ENCODE measurements at regions not wholly inside any gene's neighbourhood (a gene's known extent, or its start where the extent isn't known, plus 50 kb on each side); places are given as distances from the start of the nearest gene placed in this dataset.
"Not testable (repeated sequence)": the region's sequence is repeated elsewhere in the genome, so short reads cannot be mapped to it uniquely, and the experiment has no call there.

DNA sequence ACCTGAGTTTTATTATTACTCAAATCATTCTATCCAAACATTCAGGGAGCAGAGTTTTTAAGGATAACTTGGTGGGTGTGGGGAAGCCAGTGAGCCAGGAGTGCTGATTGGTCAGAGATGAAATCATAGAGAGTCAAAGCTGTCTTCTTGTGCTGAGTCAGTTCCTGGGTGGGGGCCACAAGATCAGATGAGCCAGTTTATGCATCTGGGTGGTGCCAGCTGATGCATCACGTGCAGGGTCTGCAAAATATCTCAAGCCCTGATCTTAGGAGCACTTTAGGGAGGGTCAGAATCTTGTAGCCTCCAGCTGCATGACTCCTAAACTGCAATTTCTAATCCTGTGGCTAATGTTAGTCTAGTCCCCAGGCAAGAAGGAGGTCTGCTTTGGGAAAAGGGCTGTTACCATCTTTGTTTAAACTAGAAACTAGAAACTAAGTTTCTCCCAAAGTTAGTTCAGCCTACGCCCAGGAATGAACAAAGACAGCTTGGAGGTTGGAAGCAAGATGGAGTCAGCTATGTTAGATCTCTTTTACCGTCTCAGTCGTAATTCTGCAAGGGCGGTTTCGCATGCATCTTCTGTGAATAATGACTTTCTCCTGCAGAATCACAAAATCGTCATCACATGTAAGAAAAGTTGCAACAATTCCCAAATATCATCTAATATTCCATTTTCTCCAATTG is 97.5 kb downstream of the ZNF664 start:
- in situ Hi-C loops (cut with MboI; ENCODE audit: low pct_unique_long_range_greater_than_20kb, low sequenced_read_pairs), result not testable (repeated sequence)

DNA sequence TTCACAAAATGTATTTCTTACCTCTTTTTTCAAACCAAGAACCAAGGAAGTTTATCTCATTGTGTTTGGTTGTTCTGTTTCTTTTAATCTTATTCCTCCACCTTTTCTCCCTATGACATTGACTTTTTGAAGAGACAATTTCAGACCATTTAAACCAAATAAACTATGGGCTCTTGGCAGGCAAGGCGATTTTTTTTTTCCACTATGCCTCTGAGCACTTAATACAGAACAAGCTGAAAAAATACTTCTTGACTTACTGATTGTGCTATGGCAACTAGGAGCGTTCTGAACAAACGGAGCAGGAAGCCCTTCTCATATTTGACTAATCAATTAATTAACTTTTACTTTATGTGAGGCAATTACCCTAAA is 98.0 kb downstream of the ZNF664 start:
- DNase-seq, result no peak
- in situ Hi-C loops (cut with MboI; ENCODE audit: low pct_unique_long_range_greater_than_20kb, low sequenced_read_pairs), result no loop called here

More for the DNA sequence above, 97.5 kb downstream of the ZNF664 start:
- not testable (repeated sequence) for DNase-seq

DNA sequence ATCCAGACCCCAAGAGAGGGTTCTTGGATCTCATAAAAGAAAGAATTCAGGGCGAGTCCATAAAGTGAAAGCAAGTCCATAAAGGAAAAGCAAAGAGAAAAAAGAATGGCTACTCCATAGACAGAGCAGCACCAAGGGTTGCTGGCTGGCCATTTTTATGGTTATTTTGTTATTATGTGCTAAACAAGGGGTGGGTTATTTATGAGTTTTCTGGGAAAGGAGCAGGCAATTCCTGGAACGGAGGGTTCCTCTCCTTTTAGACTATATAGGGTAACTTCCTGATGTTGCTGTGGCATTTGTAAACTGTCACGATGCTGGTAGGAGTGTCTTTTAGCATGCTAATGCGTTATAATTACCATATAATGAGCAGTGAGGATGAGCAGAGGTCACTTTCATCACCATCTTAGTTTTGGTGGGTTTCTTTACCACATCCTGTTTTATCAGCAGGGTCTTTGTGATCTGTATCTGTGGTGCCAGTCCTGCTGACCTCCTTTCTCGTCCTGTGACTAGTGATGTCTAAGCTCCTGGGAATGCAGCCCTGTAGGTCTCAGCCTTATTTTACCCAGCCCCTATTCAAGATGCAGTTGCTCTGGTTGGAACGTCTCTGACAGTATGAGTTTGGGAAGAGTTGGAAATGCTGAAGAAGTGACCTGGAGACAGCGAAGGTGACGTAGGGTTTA is 100.5 kb downstream of the ZNF664 start:
- DNase-seq, result peak; percentile 15
- in situ Hi-C loops (cut with MboI; ENCODE audit: low pct_unique_long_range_greater_than_20kb, low sequenced_read_pairs), result no loop called here

DNA sequence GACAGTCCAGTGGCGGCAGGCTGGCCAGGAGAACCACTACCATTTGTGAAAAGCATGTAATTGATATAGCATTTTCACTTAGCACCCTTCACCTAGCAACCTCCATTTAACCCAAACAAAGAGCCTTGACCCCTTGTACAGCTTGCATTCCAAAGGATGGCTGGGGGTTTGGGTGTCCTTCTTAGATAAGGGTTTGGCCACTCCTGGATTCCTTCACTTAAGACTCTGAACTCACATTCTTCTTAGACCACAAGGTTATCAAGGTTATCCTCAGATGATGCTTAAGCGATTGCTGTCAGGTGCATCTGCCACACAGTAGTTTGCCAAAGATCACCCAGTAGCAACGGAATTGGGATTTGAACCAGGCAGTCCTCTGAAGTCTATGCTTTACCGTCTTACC is 102.8 kb downstream of the ZNF664 start:
- no peak for DNase-seq
- in situ Hi-C loops (cut with MboI; ENCODE audit: low pct_unique_long_range_greater_than_20kb, low sequenced_read_pairs), result no loop called here

DNA sequence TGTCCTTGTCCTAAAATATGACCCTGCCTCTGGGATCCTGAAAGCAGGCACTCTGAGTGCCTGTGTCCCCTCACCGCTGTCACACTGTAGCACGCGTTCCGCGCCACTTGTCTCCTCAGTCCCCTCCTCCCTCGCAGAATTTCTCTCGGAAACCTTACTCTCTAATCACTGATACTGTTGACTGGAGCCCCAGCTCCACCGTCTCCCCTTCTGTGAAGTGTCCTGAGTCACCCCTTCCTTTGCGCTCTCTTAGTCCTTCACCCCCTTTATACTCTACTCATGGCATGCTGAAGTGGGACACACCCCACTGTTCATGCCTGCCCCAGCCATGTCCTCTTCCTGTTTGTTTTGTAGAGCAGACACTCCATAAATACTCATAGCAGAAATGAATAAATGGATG is 104.7 kb downstream of the ZNF664 start:
- DNase-seq, result no peak
- in situ Hi-C loops (cut with MboI; ENCODE audit: low pct_unique_long_range_greater_than_20kb, low sequenced_read_pairs), result no loop called here

DNA sequence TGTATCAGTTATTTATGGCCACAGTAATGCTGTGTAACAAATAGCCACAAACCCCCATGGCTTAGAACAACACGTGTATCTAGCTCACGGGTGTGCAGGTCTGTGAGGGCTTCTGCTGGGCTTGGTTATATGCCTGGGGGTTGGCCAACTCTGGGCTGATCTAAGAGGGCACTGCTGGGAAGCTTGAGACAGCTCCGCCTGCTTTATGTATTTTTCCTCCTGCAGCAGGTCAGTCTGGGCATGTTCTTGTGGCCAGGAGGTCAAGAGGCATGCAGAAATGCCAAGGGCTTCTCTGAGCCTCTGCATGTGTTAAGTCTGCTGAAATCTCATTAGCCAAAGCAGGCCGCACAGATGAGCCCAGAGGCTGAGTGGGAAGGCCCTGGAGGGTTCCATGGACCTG is 105.8 kb downstream of the ZNF664 start:
- in situ Hi-C loops (cut with MboI; ENCODE audit: low pct_unique_long_range_greater_than_20kb, low sequenced_read_pairs), result no loop called here
- DNase-seq, result no peak

DNA sequence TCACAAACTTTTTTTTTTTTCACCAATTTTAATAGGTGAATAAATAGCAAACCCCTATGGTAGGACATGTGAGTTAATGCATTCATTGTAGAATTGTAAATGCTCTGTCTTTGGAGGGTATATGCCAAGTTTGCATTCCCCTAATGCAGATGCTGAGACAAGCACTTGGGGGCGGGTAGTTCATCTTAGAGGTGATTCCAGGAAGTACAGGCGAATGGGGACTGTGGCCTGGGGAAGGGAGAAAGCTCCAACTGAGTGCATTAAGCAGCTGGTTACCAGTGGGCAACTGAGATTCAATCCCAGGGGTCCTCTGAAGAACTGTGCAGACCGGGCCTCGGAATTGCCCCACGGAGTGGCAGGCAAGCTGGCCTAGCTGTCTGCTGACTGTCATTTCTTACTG is 107.6 kb downstream of the ZNF664 start:
- DNase-seq, result no peak

DNA sequence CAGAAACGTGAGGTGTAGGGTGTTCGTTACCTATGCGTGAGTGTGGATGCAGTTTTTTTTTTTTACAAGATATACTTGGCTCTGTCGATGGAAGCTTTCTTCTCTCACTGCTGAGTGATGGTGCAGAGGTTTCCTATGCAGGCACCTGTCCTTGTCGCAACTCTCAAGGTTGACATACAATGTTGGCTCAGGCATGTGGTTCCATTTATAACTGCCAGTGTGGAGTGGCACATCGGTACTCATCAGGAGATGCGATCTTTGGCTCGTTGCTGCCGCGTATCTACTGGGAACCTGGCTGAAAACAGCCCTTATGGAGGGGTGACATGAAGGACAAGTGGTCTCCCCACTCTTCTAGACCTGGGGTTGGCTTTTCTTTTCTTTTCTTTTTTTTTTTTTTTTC is 109.0 kb downstream of the ZNF664 start:
- DNase-seq, result no peak
- in situ Hi-C loops (cut with MboI; ENCODE audit: low pct_unique_long_range_greater_than_20kb, low sequenced_read_pairs), result no loop called here

More for the DNA sequence above, 107.6 kb downstream of the ZNF664 start:
- in situ Hi-C loops (cut with MboI; ENCODE audit: low pct_unique_long_range_greater_than_20kb, low sequenced_read_pairs), result no loop called here

DNA sequence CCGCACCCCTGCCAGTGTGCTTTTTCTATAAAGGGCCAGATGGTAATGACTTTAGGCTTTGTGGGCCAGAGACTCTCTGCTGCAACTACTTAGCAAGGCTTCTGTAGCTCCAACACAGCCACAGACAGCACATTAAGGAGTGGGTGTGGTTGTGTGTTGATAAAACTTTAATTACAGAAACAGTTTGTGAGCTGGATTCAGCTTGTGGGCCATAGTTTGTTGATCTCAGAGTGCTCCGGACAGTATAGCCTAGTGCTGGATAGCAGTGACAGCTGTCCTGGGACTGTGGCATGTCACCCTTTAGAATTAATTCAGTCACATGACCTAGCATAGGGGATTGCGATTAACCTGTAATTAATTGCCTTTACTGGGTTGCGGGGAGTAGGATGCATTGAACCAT is 109.7 kb downstream of the ZNF664 start:
- DNase-seq, result no peak
- in situ Hi-C loops (cut with MboI; ENCODE audit: low pct_unique_long_range_greater_than_20kb, low sequenced_read_pairs), result no loop called here

DNA sequence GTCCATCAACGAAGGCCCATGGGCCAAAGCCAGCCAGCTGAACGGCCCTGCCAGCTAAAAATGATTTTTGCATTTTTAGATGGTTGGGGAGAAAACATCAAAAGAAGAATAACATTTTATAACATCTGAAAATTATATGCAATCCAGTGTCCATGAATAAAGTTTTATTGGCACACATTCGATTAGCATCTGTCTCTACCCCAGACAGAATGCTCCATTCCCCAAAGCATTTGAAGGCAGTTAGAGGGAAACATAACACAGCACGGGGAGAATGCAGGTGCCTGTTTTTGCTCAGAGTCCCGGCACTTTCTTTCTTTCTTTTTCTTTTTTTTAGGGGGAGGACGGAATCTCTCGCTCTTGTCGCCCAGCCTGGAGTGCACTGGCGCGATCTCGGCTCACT is 110.7 kb downstream of the ZNF664 start:
- DNase-seq, result no peak
- in situ Hi-C loops (cut with MboI; ENCODE audit: low pct_unique_long_range_greater_than_20kb, low sequenced_read_pairs), result no loop called here

DNA sequence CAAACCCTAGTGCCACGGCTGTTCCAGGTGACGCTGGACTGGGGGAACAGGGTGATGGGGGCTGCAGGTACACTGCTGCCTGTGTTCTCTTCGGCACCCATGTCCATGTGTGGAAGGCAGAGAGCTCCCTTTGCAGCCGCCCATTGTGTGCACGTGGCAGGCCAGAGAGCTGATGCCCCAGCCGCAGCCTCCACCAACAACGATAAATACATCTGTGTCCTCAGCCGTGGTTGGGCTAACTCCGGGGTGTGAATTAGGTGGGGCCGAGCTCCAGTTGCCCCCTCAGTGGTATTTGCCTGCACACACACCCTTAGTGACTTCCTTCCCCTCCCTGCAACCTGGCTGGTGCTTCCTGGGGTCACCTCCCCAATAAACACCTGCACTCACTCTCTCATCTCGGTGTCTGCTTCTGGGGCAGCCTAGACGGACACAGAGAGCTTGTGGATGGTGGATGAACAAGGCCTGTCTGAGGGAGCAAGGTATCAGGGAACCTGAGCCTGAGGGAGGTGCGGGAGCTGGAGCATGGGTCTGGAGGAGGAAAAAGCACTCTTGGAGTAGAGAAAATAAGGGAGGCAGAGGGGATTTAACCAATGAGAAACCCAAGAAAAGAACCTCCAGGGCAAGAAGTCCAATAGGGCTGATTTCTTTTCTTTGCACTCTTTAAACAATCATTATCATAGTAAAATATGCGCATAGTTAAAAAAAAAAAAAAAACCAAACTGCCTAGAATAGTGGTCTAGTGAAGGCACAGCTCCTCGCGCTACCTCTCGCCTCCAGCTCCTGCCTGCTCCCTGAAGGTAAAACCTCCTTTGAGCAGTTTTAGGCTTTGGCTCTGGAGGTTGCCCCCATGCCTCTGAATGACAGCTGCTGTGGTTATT is 112.6 kb downstream of the ZNF664 start:
- DNase-seq, result no peak
- in situ Hi-C loops (cut with MboI; ENCODE audit: low pct_unique_long_range_greater_than_20kb, low sequenced_read_pairs), result no loop called here

DNA sequence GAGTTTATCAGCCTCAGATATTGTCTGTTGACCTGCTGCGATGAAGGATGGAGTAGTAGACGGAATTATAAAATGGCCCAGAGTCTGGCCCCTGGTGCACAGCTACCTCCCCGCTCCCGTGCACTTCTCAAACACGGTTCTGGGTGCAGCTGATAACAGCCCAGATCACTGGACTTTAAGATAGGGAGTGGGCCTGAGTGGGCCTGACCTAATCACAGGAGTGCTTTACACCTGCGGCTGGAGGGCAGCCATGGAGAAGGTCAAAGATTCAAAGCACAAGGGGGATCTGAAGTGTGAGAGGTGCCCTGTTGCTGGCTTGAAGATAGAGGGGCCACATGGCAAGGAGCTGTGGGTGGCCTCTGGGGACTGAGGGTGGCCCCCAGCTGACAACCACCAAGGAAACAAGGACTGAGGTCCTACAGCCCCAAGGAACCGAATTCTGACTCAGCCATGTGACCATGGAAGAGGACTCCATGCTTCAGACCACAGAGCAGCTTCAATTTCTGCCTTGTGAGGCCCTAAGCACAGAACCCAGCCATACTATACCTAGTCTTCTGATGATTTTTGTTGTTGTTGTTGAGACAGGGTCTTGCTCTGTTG is 113.4 kb downstream of the ZNF664 start:
- in situ Hi-C loops (cut with MboI; ENCODE audit: low pct_unique_long_range_greater_than_20kb, low sequenced_read_pairs), result no loop called here

DNA sequence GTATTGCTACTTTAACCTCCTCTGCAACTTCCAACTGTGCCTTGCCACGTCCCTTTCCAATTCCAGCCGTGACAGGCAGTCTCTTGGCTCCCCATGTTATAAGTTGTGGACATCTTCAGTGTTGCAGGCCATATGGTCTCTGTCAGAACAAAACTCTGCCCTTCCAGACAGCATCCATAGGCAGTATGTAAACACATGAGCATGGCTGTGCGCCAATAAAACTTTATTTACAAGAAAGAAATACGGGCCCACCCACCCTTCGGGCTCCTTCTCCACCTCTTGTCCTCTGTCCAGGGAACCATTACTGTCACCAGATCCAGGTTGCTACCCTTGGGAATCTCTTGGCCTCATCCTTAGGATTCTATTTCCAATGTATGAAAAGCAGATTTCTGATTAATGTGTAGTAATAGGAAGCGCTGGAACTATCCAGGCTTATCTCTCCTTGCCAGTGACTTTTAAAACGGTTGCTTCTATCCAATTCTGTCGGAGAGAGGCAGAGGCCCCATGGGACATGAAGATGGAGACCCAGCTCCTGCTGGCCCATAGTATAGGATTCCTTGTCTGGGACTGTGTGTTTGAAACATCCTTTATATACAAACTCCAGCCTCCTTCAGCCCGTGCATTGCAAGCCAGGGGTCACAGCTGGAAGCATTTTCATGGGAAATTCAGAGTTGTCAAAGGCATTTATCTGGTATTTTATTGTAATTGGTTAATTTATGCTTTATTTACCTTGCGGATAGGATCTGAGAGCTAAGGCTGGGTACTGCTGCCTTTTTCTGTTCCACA is 114.4 kb downstream of the ZNF664 start:
- in situ Hi-C loops (cut with MboI; ENCODE audit: low pct_unique_long_range_greater_than_20kb, low sequenced_read_pairs), result no loop called here
- no peak for DNase-seq

More for the DNA sequence above, 113.4 kb downstream of the ZNF664 start:
- DNase-seq, result no peak

DNA sequence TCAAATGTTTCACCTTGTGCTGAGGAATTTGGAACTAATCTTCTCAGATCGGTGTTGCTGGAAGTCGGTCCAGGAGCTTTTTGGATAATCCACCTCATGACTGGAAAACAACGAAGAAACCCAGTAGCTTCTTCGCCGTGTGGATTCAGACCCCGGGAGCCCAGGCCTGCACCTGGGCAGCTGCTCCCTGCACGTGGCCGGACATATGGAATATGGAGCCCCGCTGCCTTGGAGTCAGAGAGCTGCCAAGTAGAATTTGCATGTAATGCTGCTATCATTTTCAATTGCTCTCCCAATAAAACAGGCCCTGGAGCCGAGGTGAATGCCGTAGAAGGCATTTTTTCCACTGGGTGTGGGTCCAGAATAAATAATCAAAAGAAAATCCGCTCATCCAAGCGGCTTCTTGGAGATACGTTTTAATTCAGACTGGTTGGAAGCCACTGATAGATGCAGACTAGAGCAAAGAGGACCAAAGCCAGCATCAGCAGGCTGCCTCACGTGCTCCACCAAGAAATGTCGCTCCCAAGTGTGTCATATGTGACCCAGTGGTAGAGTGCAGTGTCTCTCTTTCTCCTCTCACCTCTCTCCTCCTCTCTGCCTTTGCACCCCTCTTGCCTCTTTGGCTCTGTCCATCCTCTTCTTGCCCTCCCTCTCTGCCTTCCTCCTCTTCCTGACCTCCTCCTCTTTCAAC is 115.3 kb downstream of the ZNF664 start:
- in situ Hi-C loops (cut with MboI; ENCODE audit: low pct_unique_long_range_greater_than_20kb, low sequenced_read_pairs), result no loop called here
- DNase-seq, result no peak

DNA sequence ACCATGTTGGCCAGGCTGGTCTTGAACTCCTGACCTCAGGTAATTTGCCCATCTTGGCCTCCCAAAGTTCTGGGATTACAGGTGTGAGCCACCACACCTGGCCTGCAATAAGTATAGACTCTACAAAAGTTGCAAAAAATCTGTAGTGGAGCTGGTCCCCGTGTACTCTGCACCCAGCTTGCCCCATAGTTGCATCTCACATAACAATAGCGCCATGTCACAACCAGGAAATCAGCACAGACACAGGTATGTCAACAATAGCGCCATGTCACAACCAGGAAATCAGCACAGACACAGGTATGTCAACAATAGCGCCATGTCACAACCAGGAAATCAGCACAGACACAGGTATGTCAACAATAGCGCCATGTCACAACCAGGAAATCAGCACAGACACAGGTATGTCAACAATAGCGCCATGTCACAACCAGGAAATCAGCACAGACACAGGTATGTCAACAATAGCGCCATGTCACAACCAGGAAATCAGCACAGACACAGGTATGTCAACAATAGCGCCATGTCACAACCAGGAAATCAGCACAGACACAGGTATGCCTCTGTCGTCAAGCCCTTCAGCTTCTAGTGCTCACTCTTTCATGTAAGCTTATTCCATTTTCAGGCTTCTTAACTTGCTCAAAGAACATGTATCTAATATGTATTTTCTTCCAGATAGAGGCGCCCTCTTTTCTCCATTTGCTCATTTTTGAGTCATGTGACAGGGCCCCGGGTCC is 116.3 kb downstream of the ZNF664 start:
- DNase-seq; in situ Hi-C loops (cut with MboI; ENCODE audit: low pct_unique_long_range_greater_than_20kb, low sequenced_read_pairs): not testable (repeated sequence)

DNA sequence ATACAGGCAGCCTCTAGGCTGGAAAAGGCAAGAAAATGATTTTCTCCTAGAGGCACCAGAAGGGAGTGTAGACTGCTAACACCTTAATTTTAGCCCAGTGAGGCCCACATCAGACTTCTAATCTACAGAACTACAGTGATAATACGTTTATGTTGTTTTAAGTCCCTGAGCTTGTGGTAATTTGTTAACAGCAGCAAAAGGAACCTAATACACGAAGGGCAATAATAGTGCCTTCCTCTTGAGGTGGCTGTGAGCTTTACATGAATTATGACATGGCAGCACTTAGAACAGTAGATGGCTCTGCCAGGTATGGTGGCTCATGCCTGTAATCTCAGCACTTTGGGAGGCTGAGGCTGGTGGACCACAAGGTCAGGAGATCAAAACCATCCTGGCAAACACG is 118.8 kb downstream of the ZNF664 start:
- no peak for DNase-seq
- in situ Hi-C loops (cut with MboI; ENCODE audit: low pct_unique_long_range_greater_than_20kb, low sequenced_read_pairs), result no loop called here

DNA sequence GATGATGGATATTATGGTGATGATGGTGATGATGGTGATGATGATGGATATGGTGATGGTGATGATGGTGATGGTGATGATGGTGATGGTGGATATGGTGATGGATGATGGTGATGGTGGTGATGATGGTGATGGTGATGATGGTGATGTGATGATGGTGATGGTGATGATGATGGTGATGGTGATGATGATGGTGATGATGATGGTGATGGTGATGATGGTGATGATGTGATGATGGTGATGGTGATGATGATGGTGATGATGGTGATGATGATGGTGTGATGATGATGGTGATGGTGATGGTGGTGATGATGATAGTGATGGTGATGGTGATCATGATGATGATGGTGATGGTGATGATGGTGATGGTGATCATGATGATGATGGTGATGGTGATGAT is 119.5 kb downstream of the ZNF664 start:
- DNase-seq; in situ Hi-C loops (cut with MboI; ENCODE audit: low pct_unique_long_range_greater_than_20kb, low sequenced_read_pairs): not testable (repeated sequence)

DNA sequence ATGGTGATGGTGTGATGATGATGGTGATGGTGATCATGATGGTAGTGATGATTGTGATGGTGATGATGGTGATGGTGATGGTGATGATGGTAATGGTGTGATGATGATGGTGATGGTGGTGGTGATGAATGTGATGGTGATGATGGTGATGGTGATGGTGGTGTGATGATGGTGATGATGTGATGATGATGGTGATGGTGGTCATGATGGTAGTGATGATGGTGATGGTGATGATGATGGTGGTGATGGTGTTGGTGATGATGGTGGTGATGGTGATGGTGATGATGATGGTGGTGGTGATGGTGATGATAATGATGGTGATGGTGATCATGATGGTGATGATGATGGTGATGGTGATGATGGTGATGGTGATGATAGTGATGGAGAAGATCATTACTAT is 120.3 kb downstream of the ZNF664 start:
- in situ Hi-C loops (cut with MboI; ENCODE audit: low pct_unique_long_range_greater_than_20kb, low sequenced_read_pairs), result no loop called here
- DNase-seq, result no peak
